HG03571 (cell line): ENCODE measurements at regions not wholly inside any gene's neighbourhood (a gene's known extent, or its start where the extent isn't known, plus 50 kb on each side); places are given as distances from the start of the nearest gene placed in this dataset.

Experiments
- ATAC-seq: cut with Tn5 transposase; IDR thresholded peaks from one replicate; pipeline ENCODE4 v1.9.1; 2021; ENCODE audit not compliant: unreplicated experiment

- ATAC-seq = no peak
Observed at GRCh38 chr3:152096280-152096906, 172.3 kb upstream of the MBNL1 start.

GRCh38 chr3:152097120-152097519 is 171.6 kb upstream of the MBNL1 start:
- ATAC-seq = no peak

- ATAC-seq = no peak
Observed at GRCh38 chr3:152097770-152098169, 171.0 kb upstream of the MBNL1 start.

- peak; percentile 99 for ATAC-seq
Observed at GRCh38 chr3:152100491-152101132, 168.1 kb upstream of the MBNL1 start.

GRCh38 chr3:152102410-152102809 is 166.3 kb upstream of the MBNL1 start:
- ATAC-seq = no peak

- no peak for ATAC-seq
Observed at GRCh38 chr3:152103257-152103656, 165.5 kb upstream of the MBNL1 start.

GRCh38 chr3:152104847-152105415 is 163.8 kb upstream of the MBNL1 start:
- ATAC-seq = no peak

- no peak for ATAC-seq
Observed at GRCh38 chr3:152105446-152105845, 163.3 kb upstream of the MBNL1 start.

GRCh38 chr3:152109038-152109437 is 159.7 kb upstream of the MBNL1 start:
- ATAC-seq = no peak

GRCh38 chr3:152113413-152113812 is 155.3 kb upstream of the MBNL1 start:
- no peak for ATAC-seq

- ATAC-seq = no peak
Observed at GRCh38 chr3:152113992-152114651, 154.6 kb upstream of the MBNL1 start.

- ATAC-seq = no peak
Observed at GRCh38 chr3:152120601-152121269, 148.0 kb upstream of the MBNL1 start.

GRCh38 chr3:152121270-152121636 is 147.5 kb upstream of the MBNL1 start:
- no peak for ATAC-seq

GRCh38 chr3:152122851-152123250 is 145.9 kb upstream of the MBNL1 start:
- ATAC-seq = no peak

- ATAC-seq = no peak
Observed at GRCh38 chr3:152123457-152123856, 145.3 kb upstream of the MBNL1 start.

GRCh38 chr3:152126260-152126659 is 142.5 kb upstream of the MBNL1 start:
- ATAC-seq = no peak

- ATAC-seq = peak; percentile 100
Observed at GRCh38 chr3:152127058-152127457, 141.7 kb upstream of the MBNL1 start.

- no peak for ATAC-seq
Observed at GRCh38 chr3:152128356-152128755, 140.4 kb upstream of the MBNL1 start.

GRCh38 chr3:152139651-152140050 is 129.1 kb upstream of the MBNL1 start:
- ATAC-seq = no peak

- no peak for ATAC-seq
Observed at GRCh38 chr3:152146461-152146860, 122.3 kb upstream of the MBNL1 start.

- no peak for ATAC-seq
Observed at GRCh38 chr3:152147748-152148147, 121.0 kb upstream of the MBNL1 start.

- no peak for ATAC-seq
Observed at GRCh38 chr3:152148579-152148978, 120.2 kb upstream of the MBNL1 start.
